GM12891 (cell line): ENCODE measurements at regions not wholly inside any gene's neighbourhood (a gene's known extent, or its start where the extent isn't known, plus 50 kb on each side); places are given as distances from the start of the nearest gene placed in this dataset.

Experiments used
- PAX5 ChIP-seq: IDR thresholded peaks from 2 replicates; pipeline ENCODE4 v1.6.1; 2011; ENCODE audit warnings: low read length, moderate library complexity, mild to moderate bottlenecking; ENCODE audit not compliant: insufficient read depth, severe bottlenecking
- POLR2A ChIP-seq: IDR thresholded peaks from 2 replicates; pipeline ENCODE4 v1.6.1; 2011; ENCODE audit warnings: low read depth, low read length, control low read depth
- POLR2AphosphoS5 ChIP-seq: IDR thresholded peaks from 2 replicates; pipeline ENCODE4 v1.6.1; 2011; ENCODE audit warnings: low read depth, low read length, control low read depth
- POU2F2 ChIP-seq: IDR thresholded peaks from 2 replicates; pipeline ENCODE4 v1.6.1; 2011; ENCODE audit warnings: low read depth, mild to moderate bottlenecking, control low read depth, low read length, moderate library complexity
- SPI1 ChIP-seq: IDR thresholded peaks from 2 replicates; pipeline ENCODE4 v1.6.1; 2011; ENCODE audit warnings: low read depth, low read length, control low read depth
- TAF1 ChIP-seq: IDR thresholded peaks from 2 replicates; pipeline ENCODE4 v1.6.1; 2011; ENCODE audit warnings: low read depth, low read length, control low read depth

DNA sequence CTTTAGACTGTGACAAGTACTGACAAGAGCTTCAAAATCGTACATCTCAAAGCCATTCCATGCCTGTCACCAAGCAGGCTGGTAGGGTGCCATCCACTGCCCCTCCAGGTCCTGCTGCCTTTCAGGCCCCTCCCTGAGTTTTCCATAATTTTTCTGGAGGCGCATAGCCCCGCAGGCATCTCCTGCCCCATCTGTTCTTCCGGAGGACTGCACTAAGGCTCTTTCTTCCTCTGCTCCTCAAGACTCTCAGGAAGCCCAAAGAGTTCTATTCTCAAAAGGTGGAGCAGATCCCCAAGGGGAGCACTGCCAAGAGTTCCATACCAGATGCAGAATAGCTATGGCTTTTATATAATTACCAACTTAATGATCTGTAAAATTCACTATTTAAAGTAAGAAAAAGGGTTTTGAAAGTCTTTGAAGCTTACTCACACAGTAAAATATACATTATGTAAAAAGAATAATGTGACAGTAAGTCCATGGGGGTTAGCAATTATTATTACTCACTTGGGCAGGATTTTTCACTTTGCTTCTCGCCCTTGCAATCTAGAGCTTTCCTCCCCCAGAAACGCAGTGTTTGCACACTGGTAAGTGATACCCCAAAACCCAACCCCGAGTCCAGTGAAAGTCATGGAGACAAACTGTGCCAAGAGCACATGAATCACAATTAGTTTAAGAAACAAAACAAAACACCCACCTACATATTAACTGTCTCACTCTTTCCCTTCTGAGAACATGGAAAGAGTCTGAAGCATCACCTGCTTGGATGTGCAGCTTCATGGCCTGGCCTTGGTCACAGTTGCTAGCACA lies 114.1 kb upstream of the DAPK1 start:
- TF ChIP-seq POLR2A (no peak), POLR2AphosphoS5 (no peak), TAF1 (no peak), POU2F2 (no peak), PAX5 (no peak), SPI1 (no peak)
